Keratinocyte (primary cell): ENCODE measurements at regions not wholly inside any gene's neighbourhood (a gene's known extent, or its start where the extent isn't known, plus 50 kb on each side); places are given as distances from the start of the nearest gene placed in this dataset.

ENCODE experiments used
- DNase-seq: peaks from one replicate; pipeline ENCODE4 v3.0.0-alpha.2; 2011; ENCODE audit warnings: low read depth, missing footprints, low spot score
- FAIRE-seq: peaks from 2 replicates; lab custom pipeline; 2011; peaks lifted over from hg19 to GRCh38; lab: Jason Lieb, UNC
- H2AFZ ChIP-seq: 2 replicates; pipeline ENCODE4 v1.6.0; 2012; ENCODE audit warnings: low read length, control low read depth, inconsistent platforms; ENCODE audit not compliant: control insufficient read depth
- H3K27ac ChIP-seq: 2 replicates; pipeline ENCODE4 v1.5.1; 2011; ENCODE audit warnings: low read length; ENCODE audit not compliant: control insufficient read depth, insufficient read depth
- H3K27me3 ChIP-seq: 3 replicates; pipeline ENCODE4 v1.6.0; 2011; ENCODE audit warnings: low read length; ENCODE audit not compliant: control insufficient read depth, insufficient read depth; ENCODE audit errors: extremely low read depth
- H3K36me3 ChIP-seq, 2 experiments: 2 replicates in 1 of 2; 3 replicates in 1 of 2; pipeline ENCODE4 v1.5.1; 2011; ENCODE audit warnings: low read length in 2 of 2, mild to moderate bottlenecking in 1 of 2; ENCODE audit not compliant: control insufficient read depth in 2 of 2, insufficient read depth in 2 of 2; ENCODE audit errors: extremely low read depth in 1 of 2
- H3K4me1 ChIP-seq: 3 replicates; pipeline ENCODE4 v1.5.1; 2011; ENCODE audit warnings: low read length; ENCODE audit not compliant: control insufficient read depth, insufficient read depth; ENCODE audit errors: extremely low read depth
- H3K4me2 ChIP-seq: 3 replicates; pipeline ENCODE4 v1.6.0; 2011; ENCODE audit warnings: low read depth, low read length; ENCODE audit not compliant: control insufficient read depth, insufficient read depth; ENCODE audit errors: extremely low read depth
- H3K4me3 ChIP-seq, 3 experiments: fragments of 200-600 bp in 1 of 3; sonication (generic) in 1 of 3; 2 replicates in 2 of 3; 3 replicates in 1 of 3; pipeline ENCODE4 v1.5.1; 2011 to 2016; ENCODE audit warnings: low read length in 3 of 3, mild to moderate bottlenecking in 3 of 3, control low read depth in 2 of 3, inconsistent platforms in 1 of 3, low read depth in 1 of 3, mixed read lengths in 1 of 3, mixed run types in 1 of 3, moderate library complexity in 1 of 3; ENCODE audit not compliant: control insufficient read depth in 2 of 3, insufficient read depth in 2 of 3; ENCODE audit errors: extremely low read depth in 1 of 3
- H3K79me2 ChIP-seq: 2 replicates; pipeline ENCODE4 v1.6.0; 2012; ENCODE audit warnings: low read length; ENCODE audit not compliant: control insufficient read depth, insufficient read depth
- H3K9ac ChIP-seq: 3 replicates; pipeline ENCODE4 v1.6.0; 2011; ENCODE audit warnings: low read length; ENCODE audit not compliant: control insufficient read depth, insufficient read depth; ENCODE audit errors: extremely low read depth
- H3K9me1 ChIP-seq: 3 replicates; pipeline ENCODE4 v1.6.0; 2011; ENCODE audit warnings: low read length; ENCODE audit not compliant: control insufficient read depth, insufficient read depth; ENCODE audit errors: extremely low read depth
- H3K9me3 ChIP-seq: 2 replicates; pipeline ENCODE4 v1.5.1; 2012; ENCODE audit warnings: low read depth, low read length; ENCODE audit not compliant: control insufficient read depth
- H4K20me1 ChIP-seq: 3 replicates; pipeline ENCODE4 v1.6.0; 2011; ENCODE audit warnings: low read length; ENCODE audit not compliant: control insufficient read depth, insufficient read depth; ENCODE audit errors: extremely low read depth
- CTCF ChIP-seq, 3 experiments: IDR thresholded peaks in 1 of 3; conservative IDR thresholded peaks in 1 of 3; optimal IDR thresholded peaks in 1 of 3; 2 replicates in 2 of 3; 3 replicates in 1 of 3; pipeline versions ENCODE3 to v1.5.1; 2011; ENCODE audit warnings: low read length in 3 of 3, mild to moderate bottlenecking in 3 of 3, moderate library complexity in 2 of 3, control low read depth in 1 of 3, inconsistent platforms in 1 of 3; ENCODE audit not compliant: insufficient read depth in 2 of 3; ENCODE audit errors: extremely low read depth in 1 of 3
- EZH2 ChIP-seq: IDR thresholded peaks from one replicate; pipeline ENCODE4 v1.6.1; 2012; ENCODE audit warnings: inconsistent platforms, mild to moderate bottlenecking, low read length, moderate library complexity
- dilution Hi-C: fragments of 300-500 bp; cut with MboI; formaldehyde crosslinking; loops from one replicate; pipeline ENCODE4 v1.7.0; 2020; ENCODE audit warnings: low sequenced_read_pairs; ENCODE audit not compliant: extremely low pct_ligation_motif_present

- DNase-seq (no peak), FAIRE-seq (no peak)
- dilution Hi-C loops: no loop called here
- Histone ChIP-seq H3K4me3 (no peak overlapping the region), H3K36me3 (no peaks in the 10 kb centered on the region), H3K9me3 (no peaks in the 10 kb centered on the region), H3K9me1 (no peaks in the 10 kb centered on the region), H3K27ac (no peak overlapping the region), H3K4me2 (no peak overlapping the region), H2AFZ (no peak overlapping the region), H4K20me1 (no peaks in the 10 kb centered on the region), H3K9ac (no peak overlapping the region), H3K4me1 (no peaks in the 10 kb centered on the region), H3K27me3 (no peaks in the 10 kb centered on the region), H3K79me2 (no peaks in the 10 kb centered on the region)
- TF ChIP-seq EZH2: no peak
- TF ChIP-seq CTCF (optimal IDR thresholded peaks at IDR 0.05 in 1 of 3, IDR thresholded peaks at IDR 0.05 in 1 of 3, conservative IDR thresholded peaks at IDR 0.05 in 1 of 3; ENCODE audit: extremely low read depth in 1 of 3, insufficient read depth in 2 of 3, low read length in 3 of 3): no peak
Observed at GRCh38 chr13:62209529-62209928, 793.9 kb upstream of the PCDH20 start.

GRCh38 chr13:62207388-62207787, 791.7 kb upstream of the PCDH20 start:
- FAIRE-seq (no peak), DNase-seq (no peak)
- no peak for TF ChIP-seq EZH2
- TF ChIP-seq CTCF (optimal IDR thresholded peaks at IDR 0.05 in 1 of 3, IDR thresholded peaks at IDR 0.05 in 1 of 3, conservative IDR thresholded peaks at IDR 0.05 in 1 of 3; ENCODE audit: extremely low read depth in 1 of 3, insufficient read depth in 2 of 3, low read length in 3 of 3): no peak
- Histone ChIP-seq H3K4me1 (no peaks in the 10 kb centered on the region), H3K4me2 (no peak overlapping the region), H2AFZ (no peak overlapping the region), H3K27ac (no peak overlapping the region), H3K27me3 (no peaks in the 10 kb centered on the region), H3K79me2 (no peaks in the 10 kb centered on the region), H3K4me3 (no peak overlapping the region), H3K9me1 (no peaks in the 10 kb centered on the region), H4K20me1 (no peaks in the 10 kb centered on the region), H3K36me3 (no peaks in the 10 kb centered on the region), H3K9ac (no peak overlapping the region), H3K9me3 (peaks cover 3% of the 10 kb centered on the region)
- dilution Hi-C loops: no loop called here
